ENCODE measurements at regions not wholly inside any gene's neighbourhood (a gene's known extent, or its start where the extent isn't known, plus 50 kb on each side); places are given as distances from the start of the nearest gene placed in this dataset.

GRCh38 chr2:219810895-219811294 is 183.5 kb downstream of the SLC4A3 start:
- TF ChIP-seq, protein P1, sequence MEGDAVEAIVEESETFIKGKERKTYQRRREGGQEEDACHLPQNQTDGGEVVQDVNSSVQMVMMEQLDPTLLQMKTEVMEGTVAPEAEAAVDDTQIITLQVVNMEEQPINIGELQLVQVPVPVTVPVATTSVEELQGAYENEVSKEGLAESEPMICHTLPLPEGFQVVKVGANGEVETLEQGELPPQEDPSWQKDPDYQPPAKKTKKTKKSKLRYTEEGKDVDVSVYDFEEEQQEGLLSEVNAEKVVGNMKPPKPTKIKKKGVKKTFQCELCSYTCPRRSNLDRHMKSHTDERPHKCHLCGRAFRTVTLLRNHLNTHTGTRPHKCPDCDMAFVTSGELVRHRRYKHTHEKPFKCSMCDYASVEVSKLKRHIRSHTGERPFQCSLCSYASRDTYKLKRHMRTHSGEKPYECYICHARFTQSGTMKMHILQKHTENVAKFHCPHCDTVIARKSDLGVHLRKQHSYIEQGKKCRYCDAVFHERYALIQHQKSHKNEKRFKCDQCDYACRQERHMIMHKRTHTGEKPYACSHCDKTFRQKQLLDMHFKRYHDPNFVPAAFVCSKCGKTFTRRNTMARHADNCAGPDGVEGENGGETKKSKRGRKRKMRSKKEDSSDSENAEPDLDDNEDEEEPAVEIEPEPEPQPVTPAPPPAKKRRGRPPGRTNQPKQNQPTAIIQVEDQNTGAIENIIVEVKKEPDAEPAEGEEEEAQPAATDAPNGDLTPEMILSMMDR (IDR thresholded peaks at IDR 0.05), result no peak
- TF ChIP-seq POLR2A (IDR thresholded peaks at IDR 0.05), result no peak

Measured in thyroid gland (tissue), 4 donors.